Endothelial cell of umbilical vein (primary cell): ENCODE measurements at regions not wholly inside any gene's neighbourhood (a gene's known extent, or its start where the extent isn't known, plus 50 kb on each side); places are given as distances from the start of the nearest gene placed in this dataset.

Source experiments
- BruUV-seq: library from RNA; stranded (reverse); fragments of 400-500 nt; replicated peaks from 2 replicates; lab custom pipeline; 2021; lab: Mats Ljungman, UMichigan
- CTCF ChIA-PET: fragments of 300-600, 350-600 bp; sonication (Branson Sonifier 250); formaldehyde crosslinking; loops from one replicate; lab custom pipeline; 2021; ENCODE audit warnings: antibody characterized with exemption, inconsistent platforms; lab: Charles Lee
- POLR2A ChIA-PET: fragments of 300-600, 350-600 bp; sonication (Branson Sonifier 250); formaldehyde crosslinking; loops from one replicate; lab custom pipeline; 2021; ENCODE audit warnings: antibody characterized with exemption, inconsistent platforms; lab: Charles Lee
- DNase-seq: peaks from one replicate; pipeline ENCODE4 v3.0.0-alpha.2; 2011; ENCODE audit warnings: low read depth, low spot score
- FAIRE-seq: peaks from 2 replicates; lab custom pipeline; 2011; peaks lifted over from hg19 to GRCh38; lab: Jason Lieb, UNC
- H2AFZ ChIP-seq: 2 replicates; pipeline ENCODE4 v1.6.0; 2012; ENCODE audit warnings: low read depth, low read length, control low read depth, inconsistent platforms
- H3K27ac ChIP-seq: 2 replicates; pipeline ENCODE4 v1.5.1; 2011; ENCODE audit warnings: low read depth, mild to moderate bottlenecking, control low read depth, low read length, moderate library complexity; ENCODE audit not compliant: insufficient read depth
- H3K27me3 ChIP-seq, 2 experiments: 2 replicates each; pipeline versions ENCODE4 v1.6.0 to v1.6.1; 2011; ENCODE audit warnings: low read length in 2 of 2, mixed read lengths in 1 of 2; ENCODE audit not compliant: control insufficient read depth in 2 of 2, insufficient read depth in 2 of 2
- H3K36me3 ChIP-seq, 2 experiments: 2 replicates in 1 of 2; 3 replicates in 1 of 2; pipeline ENCODE4 v1.5.1; 2011; ENCODE audit warnings: low read length in 2 of 2, mild to moderate bottlenecking in 1 of 2, moderate library complexity in 1 of 2; ENCODE audit not compliant: control insufficient read depth in 2 of 2, insufficient read depth in 2 of 2; ENCODE audit errors: extremely low read depth in 1 of 2
- H3K4me1 ChIP-seq: 3 replicates; pipeline ENCODE4 v1.5.1; 2011; ENCODE audit warnings: mild to moderate bottlenecking, low read length; ENCODE audit not compliant: control insufficient read depth, insufficient read depth; ENCODE audit errors: extremely low read depth
- H3K4me2 ChIP-seq: 2 replicates; pipeline ENCODE4 v1.6.1; 2011; ENCODE audit warnings: low read length, control low read depth, mixed read lengths; ENCODE audit not compliant: insufficient read depth
- H3K4me3 ChIP-seq, 3 experiments: fragments of 200-600 bp in 1 of 3; sonication (generic), shearing (Covaris generic) in 1 of 3; replicated peaks in 1 of 3; 2 replicates each; pipeline ENCODE4 v1.5.1; 2011 to 2016; ENCODE audit warnings: control low read depth in 3 of 3, low read length in 3 of 3, mild to moderate bottlenecking in 2 of 3, inconsistent platforms in 1 of 3, low read depth in 1 of 3, moderate library complexity in 1 of 3; ENCODE audit not compliant: insufficient read depth in 1 of 3
- H3K79me2 ChIP-seq: 2 replicates; pipeline ENCODE4 v1.6.0; 2012; ENCODE audit warnings: low read length, inconsistent platforms; ENCODE audit not compliant: control insufficient read depth, insufficient read depth
- H3K9ac ChIP-seq: replicated peaks from 2 replicates; pipeline ENCODE3; 2011; ENCODE audit warnings: low read length, control low read depth; ENCODE audit not compliant: insufficient read depth; ENCODE audit errors: extremely low read depth
- H3K9me1 ChIP-seq: replicated peaks from 3 replicates; pipeline ENCODE4 v1.6.0; 2011; ENCODE audit warnings: mild to moderate bottlenecking, low read length; ENCODE audit not compliant: control insufficient read depth, insufficient read depth; ENCODE audit errors: extremely low read depth
- H3K9me3 ChIP-seq: replicated peaks from 2 replicates; pipeline ENCODE4 v1.5.1; 2012; ENCODE audit warnings: low read length, inconsistent platforms; ENCODE audit not compliant: control insufficient read depth, insufficient read depth
- H4K20me1 ChIP-seq: replicated peaks from 2 replicates; pipeline ENCODE3; 2011; ENCODE audit warnings: mild to moderate bottlenecking, low read length; ENCODE audit not compliant: control insufficient read depth, insufficient read depth; ENCODE audit errors: extremely low read depth
- CTCF ChIP-seq, 2 donors: IDR thresholded peaks; 1 replicate in 1 of 2; 2 replicates in 1 of 2; pipeline ENCODE4 v1.5.1; 2011; ENCODE audit warnings: low read length in 2 of 2, mild to moderate bottlenecking in 2 of 2, moderate library complexity in 2 of 2, control low read depth in 1 of 2, inconsistent platforms in 1 of 2, low read depth in 1 of 2; ENCODE audit not compliant: insufficient read depth in 1 of 2; ENCODE audit errors: extremely low read depth in 1 of 2
- EZH2 ChIP-seq: IDR thresholded peaks from 2 replicates; pipeline ENCODE4 v1.6.1; 2012; ENCODE audit warnings: borderline replicate concordance, low read depth, mild to moderate bottlenecking, moderate library complexity, low read length, inconsistent platforms; ENCODE audit not compliant: severe bottlenecking
- FOS ChIP-seq: IDR thresholded peaks from 2 replicates; pipeline ENCODE4 v1.6.1; 2011; ENCODE audit warnings: mild to moderate bottlenecking, low read length, moderate library complexity, borderline replicate concordance; ENCODE audit not compliant: insufficient read depth
- GATA2 ChIP-seq: IDR thresholded peaks from 2 replicates; pipeline ENCODE4 v1.7.0; 2011; ENCODE audit warnings: low read depth, mild to moderate bottlenecking, moderate library complexity, mixed read lengths, low read length; ENCODE audit not compliant: insufficient read length, insufficient read depth
- JUN ChIP-seq: IDR thresholded peaks from 2 replicates; pipeline ENCODE4 v1.6.1; 2011; ENCODE audit warnings: borderline replicate concordance, low read depth; ENCODE audit not compliant: insufficient read length, insufficient read depth
- MAX ChIP-seq: IDR thresholded peaks from 2 replicates; pipeline ENCODE4 v1.6.1; 2011; ENCODE audit not compliant: insufficient read depth, insufficient read length
- MYC ChIP-seq: IDR thresholded peaks from one replicate; pipeline ENCODE4 v1.6.1; 2011; ENCODE audit warnings: mild to moderate bottlenecking, low read depth, low read length
- POLR2A ChIP-seq: IDR thresholded peaks from 2 replicates; pipeline ENCODE4 v1.6.1; 2012; ENCODE audit warnings: low read depth, mild to moderate bottlenecking, control low read depth, low read length
- POLR2AphosphoS5 ChIP-seq: IDR thresholded peaks from 2 replicates; pipeline ENCODE4 v1.6.1; 2012; ENCODE audit warnings: low read depth, mild to moderate bottlenecking, control low read depth, low read length, moderate library complexity; ENCODE audit not compliant: insufficient read depth
- dilution Hi-C: fragments of 300-500 bp; cut with MboI; formaldehyde crosslinking; loops from one replicate; pipeline ENCODE4 v1.15.0; 2019; ENCODE audit warnings: low sequenced_read_pairs; ENCODE audit not compliant: extremely low pct_ligation_motif_present
- intact Hi-C: fragments of 100-400 bp; cut with micrococcal nuclease; formaldehyde crosslinking; loops from one replicate; pipeline ENCODE4 v1.10.0; 2022

GRCh38 chr1:209223791-209224190 lies 359.7 kb upstream of the CAMK1G start:
- no peak overlapping the region for H3K27ac ChIP-seq
- TF ChIP-seq FOS, result no peak
- TF ChIP-seq CTCF (IDR thresholded peaks at IDR 0.05; ENCODE audit: extremely low read depth in 1 of 2, insufficient read depth in 1 of 2, low read depth in 1 of 2, low read length in 2 of 2), result no peak
- no peaks in the 10 kb centered on the region for H4K20me1 ChIP-seq
- DNase-seq (no peak), FAIRE-seq (no peak)
- ChIA-PET CTCF (interaction anchor here (1.1 kb wide), 1 partner anchor 25 kb away, joined by 3 read pairs; no protein-coding TSS in a partner anchor), POLR2A (no interaction called here)
- no peaks in the 10 kb centered on the region for H3K36me3 ChIP-seq
- H3K27me3 ChIP-seq, result peaks cover 0 to 4% of the 10 kb centered on the region in 2 experiments
- no peaks in the 10 kb centered on the region for H3K9me1 ChIP-seq
- dilution Hi-C loops (no loop called here), intact Hi-C loops (no loop called here)
- no TSS peak for BruUV-seq
- H3K9ac ChIP-seq, result no peak overlapping the region
- no peaks in the 10 kb centered on the region for H3K9me3 ChIP-seq
- H3K4me1 ChIP-seq, result no peaks in the 10 kb centered on the region
- H3K79me2 ChIP-seq, result no peaks in the 10 kb centered on the region
- no peak overlapping the region for H3K4me2 ChIP-seq
- H2AFZ ChIP-seq, result no peak overlapping the region
- H3K4me3 ChIP-seq, result no peak overlapping the region

- Histone ChIP-seq H3K4me1 (no peaks in the 10 kb centered on the region), H3K4me3 (no peak overlapping the region), H3K27ac (no peak overlapping the region), H3K4me2 (no peak overlapping the region), H3K9me3 (no peaks in the 10 kb centered on the region), H3K79me2 (no peaks in the 10 kb centered on the region), H3K27me3 (peaks cover 0 to 4% of the 10 kb centered on the region in 2 experiments), H3K36me3 (no peaks in the 10 kb centered on the region), H2AFZ (no peak overlapping the region), H4K20me1 (no peaks in the 10 kb centered on the region), H3K9ac (no peak overlapping the region), H3K9me1 (no peaks in the 10 kb centered on the region)
- no peak for FAIRE-seq
- CTCF ChIA-PET, result interaction anchor here (1.1 kb wide), 1 partner anchor 24 kb away, joined by 3 read pairs; no protein-coding TSS in a partner anchor
- dilution Hi-C loops, result no loop called here
- TF ChIP-seq POLR2AphosphoS5 (no peak), GATA2 (no peak), EZH2 (no peak), JUN (no peak), MAX (no peak), MYC (no peak), POLR2A (no peak), CTCF (IDR thresholded peaks at IDR 0.05; ENCODE audit: extremely low read depth in 1 of 2, insufficient read depth in 1 of 2, low read depth in 1 of 2, low read length in 2 of 2) (no peak), FOS (no peak)
- no TSS peak for BruUV-seq
- POLR2A ChIA-PET, result no interaction called here
- DNase-seq, result no peak
- intact Hi-C loops, result no loop called here
Observed at GRCh38 chr1:209224886-209225285, 358.6 kb upstream of the CAMK1G start.
